Activated naive CD8-positive, alpha-beta T cell treated with anti-CD3 and anti-CD28 coated beads, Interleukin-2, amount 50 U/mL, for 24 hours (primary cell): ENCODE measurements at regions not wholly inside any gene's neighbourhood (a gene's known extent, or its start where the extent isn't known, plus 50 kb on each side); places are given as distances from the start of the nearest gene placed in this dataset.

Experiments
- ATAC-seq: fragments of 150-1000 bp; cut with Tn5 transposase; one replicate; pipeline ENCODE4 v1.10.0; 2021
- DNase-seq: peaks from one replicate; pipeline ENCODE4 v3.0.0; 2021
- H3K27ac Mint-ChIP-seq: one replicate; pipeline ENCODE4 v1.8.0; 2021; ENCODE audit warnings: mild to moderate bottlenecking, mixed read lengths
- H3K27me3 Mint-ChIP-seq: one replicate; pipeline ENCODE4 v1.8.0; 2021; ENCODE audit warnings: mixed read lengths
- H3K36me3 Mint-ChIP-seq: one replicate; pipeline ENCODE4 v1.8.0; 2021; ENCODE audit warnings: low read depth, mixed read lengths
- H3K4me1 Mint-ChIP-seq: one replicate; pipeline ENCODE4 v1.8.0; 2021; ENCODE audit warnings: mixed read lengths
- H3K4me3 Mint-ChIP-seq: one replicate; pipeline ENCODE4 v1.8.0; 2021; ENCODE audit warnings: mild to moderate bottlenecking, moderate library complexity, mixed read lengths
- H3K9me3 Mint-ChIP-seq: one replicate; pipeline ENCODE4 v1.8.0; 2021; ENCODE audit warnings: mixed read lengths

GRCh38 chr5:117999939-118000549 is 988.3 kb downstream of the DTWD2 start:
- Mint-ChIP-seq H3K27ac (no peak overlapping the region), H3K4me1 (no peaks in the 10 kb centered on the region), H3K4me3 (no peak overlapping the region), H3K27me3 (no peaks in the 10 kb centered on the region), H3K36me3 (no peaks in the 10 kb centered on the region), H3K9me3 (peaks cover 4% of the 10 kb centered on the region)
- ATAC-seq (no peak), DNase-seq (no peak)

- ATAC-seq (no peak), DNase-seq (no peak)
- no peak overlapping the region for H3K27ac Mint-ChIP-seq
- no peaks in the 10 kb centered on the region for H3K4me1 Mint-ChIP-seq
- H3K4me3 Mint-ChIP-seq, result no peak overlapping the region
- H3K9me3 Mint-ChIP-seq, result no peaks in the 10 kb centered on the region
- no peaks in the 10 kb centered on the region for H3K27me3 Mint-ChIP-seq
- no peaks in the 10 kb centered on the region for H3K36me3 Mint-ChIP-seq
These were observed 1005.7 kb downstream of the DTWD2 start for GRCh38 chr5:117982691-117983090.

DNA sequence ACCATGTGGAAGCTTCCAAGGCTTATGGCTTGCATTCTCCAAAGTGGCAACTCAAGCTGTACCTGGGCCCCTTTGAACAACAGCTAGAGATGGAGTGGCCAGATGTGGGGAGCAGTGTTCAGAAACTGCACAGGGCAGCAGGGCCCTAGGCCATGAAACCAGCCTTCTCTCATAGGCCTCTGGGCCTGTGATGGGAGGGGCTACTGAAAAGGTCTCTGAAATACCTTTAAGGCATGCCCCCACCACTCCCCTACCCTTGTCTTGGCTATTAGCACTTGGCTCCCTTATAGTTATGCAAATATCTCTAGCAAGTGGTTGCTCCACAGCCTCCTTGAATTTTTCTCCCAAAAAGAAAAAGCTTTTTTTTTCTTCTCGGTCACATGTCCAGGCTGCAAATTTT is 1014.6 kb downstream of the DTWD2 start:
- no peaks in the 10 kb centered on the region for H3K4me1 Mint-ChIP-seq
- no peaks in the 10 kb centered on the region for H3K27me3 Mint-ChIP-seq
- H3K27ac Mint-ChIP-seq, result no peak overlapping the region
- no peaks in the 10 kb centered on the region for H3K36me3 Mint-ChIP-seq
- H3K4me3 Mint-ChIP-seq, result no peak overlapping the region
- H3K9me3 Mint-ChIP-seq, result no peaks in the 10 kb centered on the region
- DNase-seq (no peak), ATAC-seq (no peak)

DNA sequence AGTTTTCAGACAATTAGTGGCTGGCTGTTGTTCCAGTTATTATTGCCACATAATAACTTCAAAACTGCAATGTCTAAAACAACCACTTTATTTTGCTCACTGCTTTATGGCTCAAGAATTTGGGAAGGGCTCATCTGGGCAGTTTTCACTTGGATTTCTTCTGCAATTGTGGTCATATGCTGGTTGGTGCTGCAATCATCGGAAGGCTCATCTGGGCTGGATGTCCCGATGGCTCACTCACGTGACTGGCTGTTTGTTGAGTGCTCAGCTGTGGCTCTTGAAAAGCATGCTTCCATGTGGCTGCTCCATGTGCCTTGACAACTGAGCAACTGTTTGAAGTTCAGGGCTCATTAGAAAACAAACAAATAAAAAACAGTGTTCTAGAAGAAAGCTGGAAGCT is 1032.5 kb downstream of the DTWD2 start:
- ATAC-seq (no peak), DNase-seq (no peak)
- Mint-ChIP-seq H3K4me1 (no peaks in the 10 kb centered on the region), H3K36me3 (no peaks in the 10 kb centered on the region), H3K4me3 (no peak overlapping the region), H3K27me3 (no peaks in the 10 kb centered on the region), H3K27ac (no peak overlapping the region), H3K9me3 (peaks cover 9% of the 10 kb centered on the region)

- no peak overlapping the region for H3K27ac Mint-ChIP-seq
- no peak overlapping the region for H3K4me3 Mint-ChIP-seq
- H3K9me3 Mint-ChIP-seq, result peaks cover 9% of the 10 kb centered on the region
- ATAC-seq, result no peak
- no peak for DNase-seq
- H3K4me1 Mint-ChIP-seq, result no peaks in the 10 kb centered on the region
- no peaks in the 10 kb centered on the region for H3K27me3 Mint-ChIP-seq
- H3K36me3 Mint-ChIP-seq, result no peaks in the 10 kb centered on the region
These were observed 1034.0 kb downstream of the DTWD2 start for GRCh38 chr5:117954331-117954730.

DNA sequence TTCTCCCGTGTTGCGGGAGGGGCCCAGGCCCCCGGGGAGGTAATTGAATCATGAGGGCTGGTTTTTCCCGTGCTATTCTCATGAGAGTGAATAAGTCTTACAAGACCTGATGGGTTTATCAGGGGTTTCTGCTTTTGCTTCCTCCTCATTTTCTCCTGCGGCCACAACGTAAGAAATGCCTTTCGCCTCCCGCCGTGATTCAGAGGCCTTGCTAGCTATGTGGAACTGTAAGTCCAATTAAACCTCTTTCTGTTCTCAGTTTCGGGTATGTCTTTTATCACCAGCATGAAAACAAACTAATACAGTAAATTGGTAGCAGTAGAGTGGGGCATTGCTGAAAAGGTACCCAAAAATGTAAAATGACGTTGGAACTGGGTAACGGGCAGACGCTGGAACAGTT is 1035.1 kb downstream of the DTWD2 start:
- Mint-ChIP-seq H3K9me3 (peaks cover 9% of the 10 kb centered on the region), H3K36me3 (no peaks in the 10 kb centered on the region), H3K4me3 (no peak overlapping the region), H3K4me1 (no peaks in the 10 kb centered on the region), H3K27ac (no peak overlapping the region), H3K27me3 (no peaks in the 10 kb centered on the region)
- no peak for DNase-seq
- no peak for ATAC-seq

- H3K4me1 Mint-ChIP-seq, result no peaks in the 10 kb centered on the region
- H3K36me3 Mint-ChIP-seq, result no peaks in the 10 kb centered on the region
- ATAC-seq (no peak), DNase-seq (no peak)
- peaks cover 4% of the 10 kb centered on the region for H3K9me3 Mint-ChIP-seq
- no peaks in the 10 kb centered on the region for H3K27me3 Mint-ChIP-seq
- no peak overlapping the region for H3K4me3 Mint-ChIP-seq
- no peak overlapping the region for H3K27ac Mint-ChIP-seq
These were observed 1040.5 kb downstream of the DTWD2 start for GRCh38 chr5:117947836-117948235.

DNA sequence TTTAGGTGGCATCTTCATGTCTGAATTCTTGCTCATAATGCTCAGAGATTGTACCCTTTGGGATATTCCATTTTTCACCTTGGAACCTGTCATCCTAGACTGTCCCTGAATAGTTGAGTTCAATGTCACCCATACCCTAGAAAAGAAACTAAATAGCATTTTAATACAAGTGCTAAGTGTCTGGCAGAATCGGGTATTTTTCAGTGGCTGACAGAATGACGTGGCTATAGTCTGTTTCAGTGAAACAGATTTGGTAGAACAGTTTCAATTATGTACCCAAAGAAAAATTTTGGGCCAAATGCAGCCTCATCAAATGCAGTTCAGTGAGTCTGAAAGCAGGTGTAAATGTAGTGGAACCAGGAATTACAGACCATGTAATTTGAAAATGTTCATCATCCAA is 1041.2 kb downstream of the DTWD2 start:
- Mint-ChIP-seq H3K9me3 (peaks cover under 1% of the 10 kb centered on the region), H3K36me3 (no peaks in the 10 kb centered on the region), H3K27ac (no peak overlapping the region), H3K4me3 (no peak overlapping the region), H3K27me3 (no peaks in the 10 kb centered on the region), H3K4me1 (no peaks in the 10 kb centered on the region)
- DNase-seq (no peak), ATAC-seq (no peak)

- Mint-ChIP-seq H3K9me3 (peaks cover 2% of the 10 kb centered on the region), H3K27ac (no peak overlapping the region), H3K4me1 (no peaks in the 10 kb centered on the region), H3K36me3 (no peaks in the 10 kb centered on the region), H3K4me3 (no peak overlapping the region), H3K27me3 (no peaks in the 10 kb centered on the region)
- ATAC-seq (no peak), DNase-seq (no peak)
These were observed 1043.1 kb downstream of the DTWD2 start for GRCh38 chr5:117945258-117945657.

- H3K9me3 Mint-ChIP-seq, result peaks cover 4% of the 10 kb centered on the region
- no peak for ATAC-seq
- H3K36me3 Mint-ChIP-seq, result no peaks in the 10 kb centered on the region
- H3K27me3 Mint-ChIP-seq, result no peaks in the 10 kb centered on the region
- DNase-seq, result no peak
- no peaks in the 10 kb centered on the region for H3K4me1 Mint-ChIP-seq
- H3K4me3 Mint-ChIP-seq, result no peak overlapping the region
- no peak overlapping the region for H3K27ac Mint-ChIP-seq
These were observed 1044.8 kb downstream of the DTWD2 start for GRCh38 chr5:117943541-117943940.

GRCh38 chr5:117942861-117943519 is 1045.4 kb downstream of the DTWD2 start:
- Mint-ChIP-seq H3K4me3 (no peak overlapping the region), H3K36me3 (no peaks in the 10 kb centered on the region), H3K9me3 (peaks cover 9% of the 10 kb centered on the region), H3K27me3 (no peaks in the 10 kb centered on the region), H3K27ac (no peak overlapping the region), H3K4me1 (no peaks in the 10 kb centered on the region)
- DNase-seq, result no peak
- ATAC-seq, result no peak

DNA sequence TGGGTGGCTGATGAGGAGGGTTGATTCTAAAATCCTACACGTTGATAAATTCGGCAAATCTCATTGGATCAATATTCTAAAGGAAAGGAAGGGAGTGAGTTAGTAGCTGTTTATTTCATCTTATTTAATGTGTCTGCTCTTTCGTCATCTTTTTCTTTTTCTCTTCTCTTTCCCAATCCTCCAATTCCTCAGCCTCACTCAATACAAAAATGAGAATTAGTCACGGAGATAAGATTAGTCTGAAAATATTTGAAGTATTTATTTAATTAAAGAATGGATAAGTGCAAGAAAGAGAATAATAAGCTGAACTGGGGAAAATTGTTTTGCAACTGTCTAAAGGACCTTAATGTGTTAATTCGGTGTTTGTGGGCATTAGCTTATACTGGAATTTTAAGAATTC is 1095.1 kb downstream of the DTWD2 start:
- H3K4me1 Mint-ChIP-seq, result peaks cover 2% of the 10 kb centered on the region
- no peak overlapping the region for H3K4me3 Mint-ChIP-seq
- no peak for ATAC-seq
- H3K9me3 Mint-ChIP-seq, result no peaks in the 10 kb centered on the region
- H3K27ac Mint-ChIP-seq, result no peak overlapping the region
- DNase-seq, result no peak
- no peaks in the 10 kb centered on the region for H3K27me3 Mint-ChIP-seq
- H3K36me3 Mint-ChIP-seq, result no peaks in the 10 kb centered on the region

- Mint-ChIP-seq H3K9me3 (peaks cover 4% of the 10 kb centered on the region), H3K4me3 (no peak overlapping the region), H3K36me3 (no peaks in the 10 kb centered on the region), H3K27me3 (no peaks in the 10 kb centered on the region), H3K27ac (no peak overlapping the region), H3K4me1 (peaks cover 2% of the 10 kb centered on the region)
- ATAC-seq, result no peak
- DNase-seq, result no peak
These were observed 1096.0 kb downstream of the DTWD2 start for GRCh38 chr5:117892360-117892759.

- Mint-ChIP-seq H3K4me3 (no peak overlapping the region), H3K27me3 (no peaks in the 10 kb centered on the region), H3K27ac (no peak overlapping the region), H3K9me3 (peaks cover 4% of the 10 kb centered on the region), H3K36me3 (no peaks in the 10 kb centered on the region), H3K4me1 (peaks cover 2% of the 10 kb centered on the region)
- DNase-seq (no peak), ATAC-seq (no peak)
These were observed 1098.8 kb downstream of the DTWD2 start for GRCh38 chr5:117889596-117889995.

DNA sequence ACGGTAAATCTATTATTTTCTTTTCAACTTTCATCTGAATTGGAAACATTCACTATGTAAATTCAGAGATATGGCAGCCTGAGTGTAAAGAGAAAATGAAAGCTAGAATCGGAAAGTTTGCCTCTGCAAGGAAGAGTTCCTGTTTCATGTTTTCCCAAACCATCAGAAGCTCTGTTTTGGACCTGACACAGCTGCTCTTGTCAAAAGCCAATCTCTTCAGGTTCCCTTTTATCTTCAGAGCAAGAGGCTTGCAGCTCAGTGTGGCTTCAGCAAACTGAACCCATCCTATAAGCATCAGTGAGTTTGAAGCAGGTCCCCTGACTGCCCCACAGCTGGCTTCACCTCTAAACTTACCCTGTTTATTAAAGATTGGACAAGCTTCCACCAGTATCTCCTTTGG is 1099.7 kb downstream of the DTWD2 start:
- Mint-ChIP-seq H3K9me3 (peaks cover 4% of the 10 kb centered on the region), H3K27me3 (no peaks in the 10 kb centered on the region), H3K4me1 (peaks cover 2% of the 10 kb centered on the region), H3K27ac (no peak overlapping the region), H3K36me3 (no peaks in the 10 kb centered on the region), H3K4me3 (no peak overlapping the region)
- DNase-seq (no peak), ATAC-seq (no peak)
